Left lung (tissue), 4 donors: ENCODE measurements at regions not wholly inside any gene's neighbourhood (a gene's known extent, or its start where the extent isn't known, plus 50 kb on each side); places are given as distances from the start of the nearest gene placed in this dataset.

Experiments
- ATAC-seq: fragments of 200-7000 bp; cut with Tn5 transposase; one replicate; pipeline ENCODE4 v1.9.1; 2020; ENCODE audit warnings: moderate library complexity
- DNase-seq, 4 donors: peaks; one replicate each; pipeline ENCODE4 v3.0.0-alpha.2; 2013 to 2020
- H3K27ac ChIP-seq, 2 donors: fragments of 200-600 bp; sonication (generic) in 1 of 2; one replicate each; pipeline versions ENCODE4 v1.5.0 to v1.8.0; 2020 to 2021
- H3K27me3 ChIP-seq, 2 donors: fragments of 200-600 bp; sonication (generic) in 1 of 2; one replicate each; pipeline versions ENCODE4 v1.5.0 to v1.8.0; 2020 to 2021
- H3K36me3 ChIP-seq, 2 donors: fragments of 200-600 bp; sonication (generic) in 1 of 2; one replicate each; pipeline versions ENCODE4 v1.5.0 to v1.8.0; 2020 to 2021
- H3K4me1 ChIP-seq, 2 donors: fragments of 200-600 bp; one replicate each; pipeline ENCODE4 v1.8.0; 2021
- H3K4me3 ChIP-seq, 2 donors: fragments of 200-600 bp; sonication (generic) in 1 of 2; one replicate each; pipeline versions ENCODE4 v1.5.0 to v1.8.0; 2020 to 2021; ENCODE audit warnings: mild to moderate bottlenecking in 1 of 2
- H3K9me3 ChIP-seq, 2 donors: fragments of 200-600 bp; sonication (generic) in 1 of 2; one replicate each; pipeline versions ENCODE4 v1.5.0 to v1.8.0; 2020 to 2021
- CTCF ChIP-seq, 2 donors: fragments of 200-600 bp; sonication (generic) in 1 of 2; IDR thresholded peaks; one replicate each; pipeline versions ENCODE4 v1.5.0 to v1.8.0; 2021; ENCODE audit warnings: antibody characterized with exemption in 2 of 2
- intact Hi-C, 2 donors: fragments of 100-400 bp; cut with DNase I; formaldehyde crosslinking; loops; one replicate each; pipeline versions ENCODE4 v1.11.2 to v1.14.2; 2022
- donor health status: DM: no; HTN: yes; CAD: no.
- donor health status: DM: no; HTN: no; CAD: no.

GRCh38 chr4:122555216-122555615 lies 65.7 kb downstream of the IL21 start:
- no peak for TF ChIP-seq CTCF (IDR thresholded peaks at IDR 0.05)
- intact Hi-C loops: no loop called here
- no peaks in the 10 kb centered on the region for H3K36me3 ChIP-seq
- H3K4me1 ChIP-seq: no peaks in the 10 kb centered on the region
- H3K9me3 ChIP-seq: peaks cover 0 to under 1% of the 10 kb centered on the region in 2 donors
- no peak for DNase-seq
- H3K27me3 ChIP-seq: no peaks in the 10 kb centered on the region
- H3K27ac ChIP-seq: no peak overlapping the region
- ATAC-seq: no peak
- no peak overlapping the region for H3K4me3 ChIP-seq

DNA sequence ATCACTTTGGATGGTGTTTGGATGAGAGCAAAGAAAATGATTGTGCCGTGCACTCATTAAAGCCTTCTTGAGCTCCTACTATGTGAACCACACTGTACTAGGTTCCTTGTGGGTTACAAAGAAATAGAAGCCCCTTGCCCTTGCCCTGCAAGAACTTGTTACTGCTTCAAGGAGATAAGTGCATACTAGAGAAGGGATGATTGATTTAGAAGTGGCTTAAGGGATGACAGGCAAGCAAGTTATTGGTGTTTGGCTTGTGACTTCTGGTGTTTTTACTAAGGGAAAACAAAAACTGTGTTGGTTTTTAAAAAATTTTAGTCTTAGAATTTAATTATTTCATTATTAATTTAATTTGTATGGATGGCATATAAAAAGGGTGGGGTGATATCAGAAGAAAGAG lies 67.4 kb downstream of the IL21 start:
- no peak overlapping the region for H3K4me3 ChIP-seq
- TF ChIP-seq CTCF (IDR thresholded peaks at IDR 0.05): no peak
- no peaks in the 10 kb centered on the region for H3K27me3 ChIP-seq
- H3K27ac ChIP-seq: no peak overlapping the region
- intact Hi-C loops: no loop called here
- ATAC-seq (no peak), DNase-seq (no peak)
- no peaks in the 10 kb centered on the region for H3K36me3 ChIP-seq
- H3K4me1 ChIP-seq: no peaks in the 10 kb centered on the region
- no peaks in the 10 kb centered on the region for H3K9me3 ChIP-seq

DNA sequence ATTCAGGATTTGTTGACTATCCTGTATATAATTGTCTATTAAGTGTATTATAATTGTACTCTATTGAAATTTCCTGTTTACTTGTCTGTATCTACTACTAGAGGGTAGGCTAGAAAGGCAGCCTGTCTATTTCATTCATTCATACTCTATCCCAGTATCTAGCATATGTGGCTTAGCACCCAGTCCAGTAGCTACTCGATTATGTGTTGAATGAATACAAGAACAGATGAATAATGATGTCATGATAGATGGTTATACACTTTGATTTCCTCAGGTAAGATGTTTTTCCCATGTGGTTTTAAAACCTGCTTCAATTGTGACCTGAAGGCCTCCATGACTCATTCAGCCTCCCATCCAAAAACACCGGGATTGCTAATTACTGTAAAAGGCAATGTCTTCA lies 68.0 kb downstream of the IL21 start:
- no peaks in the 10 kb centered on the region for H3K4me1 ChIP-seq
- no peak for TF ChIP-seq CTCF (IDR thresholded peaks at IDR 0.05)
- no peak overlapping the region for H3K4me3 ChIP-seq
- ATAC-seq (no peak), DNase-seq (no peak)
- no peaks in the 10 kb centered on the region for H3K9me3 ChIP-seq
- no peaks in the 10 kb centered on the region for H3K36me3 ChIP-seq
- intact Hi-C loops: no loop called here
- H3K27me3 ChIP-seq: no peaks in the 10 kb centered on the region
- H3K27ac ChIP-seq: no peak overlapping the region

DNA sequence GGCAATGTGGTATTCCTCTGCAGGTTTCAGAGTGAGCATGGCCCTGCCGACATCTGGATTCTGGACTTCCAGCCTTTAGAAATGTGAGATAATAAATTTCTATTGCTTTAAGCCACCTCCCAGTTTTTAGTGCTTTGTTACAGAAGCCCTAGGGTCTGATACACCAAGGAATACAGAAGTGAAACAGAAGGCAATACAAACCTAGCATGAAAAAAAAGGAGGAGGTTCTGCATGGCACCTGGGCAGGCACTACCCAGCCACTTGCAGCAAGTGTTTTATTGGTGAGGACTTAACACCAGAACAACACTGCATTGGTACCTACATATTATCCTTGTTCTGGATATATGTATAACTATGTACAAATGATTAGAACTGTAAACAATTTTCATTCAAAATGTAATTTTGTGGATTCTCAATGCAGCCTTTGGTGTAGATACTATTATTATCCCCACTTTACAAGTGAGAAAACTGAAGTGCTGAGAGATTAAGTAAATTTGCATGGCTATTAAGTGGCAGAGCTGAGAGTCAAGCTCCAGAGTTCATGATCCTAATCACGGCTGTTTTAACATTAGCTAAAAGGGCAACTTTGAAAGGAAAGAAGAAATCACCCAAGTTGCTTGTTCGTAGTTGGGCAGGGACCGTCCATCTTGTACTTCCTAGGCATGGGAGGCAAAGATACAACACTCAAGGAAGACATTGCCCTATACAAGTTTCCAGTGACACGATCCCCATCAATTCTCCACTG lies 71.8 kb downstream of the IL21 start:
- H3K4me1 ChIP-seq: no peaks in the 10 kb centered on the region
- H3K27me3 ChIP-seq: no peaks in the 10 kb centered on the region
- H3K27ac ChIP-seq: no peak overlapping the region
- H3K9me3 ChIP-seq: no peaks in the 10 kb centered on the region
- intact Hi-C loops: no loop called here
- no peak overlapping the region for H3K4me3 ChIP-seq
- no peak for TF ChIP-seq CTCF (IDR thresholded peaks at IDR 0.05)
- ATAC-seq: peak; percentile 45
- no peak for DNase-seq
- no peaks in the 10 kb centered on the region for H3K36me3 ChIP-seq

- Histone ChIP-seq H3K9me3 (no peaks in the 10 kb centered on the region), H3K4me3 (no peak overlapping the region), H3K27ac (no peak overlapping the region), H3K36me3 (no peaks in the 10 kb centered on the region), H3K4me1 (no peaks in the 10 kb centered on the region), H3K27me3 (no peaks in the 10 kb centered on the region)
- ATAC-seq (peak; percentile 60), DNase-seq (no peak)
- TF ChIP-seq CTCF (IDR thresholded peaks at IDR 0.05): no peak
- intact Hi-C loops: no loop called here
Measured at GRCh38 chr4:122548452-122548851, 72.4 kb downstream of the IL21 start.
